ENCODE measurements at regions not wholly inside any gene's neighbourhood (a gene's known extent, or its start where the extent isn't known, plus 50 kb on each side); places are given as distances from the start of the nearest gene placed in this dataset.
"Not testable (repeated sequence)": the region's sequence is repeated elsewhere in the genome, so short reads cannot be mapped to it uniquely, and the experiment has no call there.

DNA sequence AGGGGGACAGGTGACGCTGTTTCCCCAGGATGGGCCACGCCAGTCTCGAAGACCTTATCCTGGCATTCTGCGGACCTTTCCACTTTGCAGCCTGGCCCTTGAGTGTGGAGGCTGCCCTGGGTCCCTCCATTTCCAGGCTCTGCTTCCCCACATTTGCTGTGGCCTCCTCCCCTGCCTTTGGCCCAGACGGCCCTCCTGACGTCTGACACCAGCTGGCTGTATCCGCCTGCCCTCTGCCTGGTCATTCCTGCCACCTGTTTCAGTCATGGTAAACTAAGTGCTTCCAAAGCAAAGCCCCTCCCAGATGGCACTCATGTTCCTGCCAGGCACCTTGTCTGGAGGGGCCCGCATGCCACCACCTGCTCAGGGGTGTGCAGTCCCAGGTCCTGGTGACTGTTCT lies 95.1 kb downstream of the ASB1 start:
- DNase-seq, result no peak

DNA sequence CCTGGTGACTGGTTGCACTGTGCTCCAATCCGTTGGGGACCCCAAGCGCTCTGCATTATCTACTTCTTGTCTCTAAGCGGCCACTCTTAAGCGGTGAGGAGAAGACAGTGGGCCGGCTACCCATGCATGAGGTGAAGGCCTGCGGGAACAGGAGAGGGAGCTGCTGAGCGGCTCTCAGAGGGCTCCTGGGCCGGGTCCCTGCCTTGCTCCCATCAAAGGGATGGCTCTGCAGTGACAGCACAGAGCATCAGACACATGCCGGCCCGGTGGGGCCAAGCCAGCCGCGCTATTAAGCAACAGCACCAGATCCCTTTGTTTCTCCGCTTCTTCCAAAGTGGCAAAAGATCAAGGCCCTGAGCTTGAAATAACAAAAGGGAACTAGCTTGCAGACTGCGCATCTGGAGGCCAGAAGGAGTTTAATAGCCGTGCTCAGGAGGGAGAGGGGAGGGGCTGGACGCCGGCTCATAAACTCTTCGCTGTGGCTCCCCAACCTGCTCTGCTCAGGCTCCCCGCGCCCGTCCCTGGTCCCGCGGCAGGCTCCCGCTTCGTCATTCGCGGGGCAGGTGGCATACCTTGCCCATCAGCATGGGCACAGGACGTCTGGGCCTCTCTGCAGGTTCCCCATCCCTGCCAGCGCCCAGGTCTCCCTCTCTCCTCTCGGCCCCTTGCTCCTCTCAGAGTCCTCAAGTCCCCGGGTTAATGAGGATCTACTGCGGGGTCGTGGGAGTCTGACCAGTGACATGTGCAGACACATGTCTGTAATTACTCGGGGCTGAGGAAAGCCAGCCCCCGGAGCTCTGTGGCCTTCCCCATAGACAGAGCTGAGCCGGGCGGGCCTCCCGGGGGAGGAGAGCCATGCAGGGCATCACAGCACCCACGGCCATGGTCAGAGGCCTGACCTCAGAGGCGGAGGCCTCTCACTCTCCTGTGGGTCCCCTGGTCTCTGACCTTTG lies 96.7 kb downstream of the ASB1 start:
- DNase-seq, result no peak

DNA sequence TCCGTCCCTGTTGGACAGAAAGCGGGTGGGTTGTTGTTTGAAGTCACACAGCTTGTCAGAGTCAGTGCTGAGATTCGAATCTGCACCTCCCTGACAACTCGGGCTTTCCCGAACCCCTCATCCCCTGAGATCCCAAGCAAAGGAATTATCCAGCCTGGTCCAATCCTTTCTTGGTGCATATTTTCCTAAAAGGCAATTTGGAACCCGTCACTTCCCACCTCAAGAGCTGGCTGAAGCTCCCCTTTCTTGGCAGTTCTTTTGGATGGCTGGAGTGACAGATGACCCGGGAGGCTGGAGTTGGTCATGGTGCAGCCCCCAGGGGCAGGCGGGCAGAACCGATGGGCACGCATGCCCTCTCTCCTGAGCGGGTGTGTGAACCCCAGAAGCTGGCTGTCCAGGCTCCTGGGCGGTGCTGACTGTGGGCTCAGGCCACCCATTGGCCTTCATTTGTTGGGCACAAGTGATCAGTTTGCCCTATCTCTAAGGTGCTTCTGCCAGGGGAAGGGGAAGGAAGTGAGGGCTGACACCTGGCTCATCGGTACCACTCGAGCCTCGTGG lies 97.8 kb downstream of the ASB1 start:
- DNase-seq, result no peak

DNA sequence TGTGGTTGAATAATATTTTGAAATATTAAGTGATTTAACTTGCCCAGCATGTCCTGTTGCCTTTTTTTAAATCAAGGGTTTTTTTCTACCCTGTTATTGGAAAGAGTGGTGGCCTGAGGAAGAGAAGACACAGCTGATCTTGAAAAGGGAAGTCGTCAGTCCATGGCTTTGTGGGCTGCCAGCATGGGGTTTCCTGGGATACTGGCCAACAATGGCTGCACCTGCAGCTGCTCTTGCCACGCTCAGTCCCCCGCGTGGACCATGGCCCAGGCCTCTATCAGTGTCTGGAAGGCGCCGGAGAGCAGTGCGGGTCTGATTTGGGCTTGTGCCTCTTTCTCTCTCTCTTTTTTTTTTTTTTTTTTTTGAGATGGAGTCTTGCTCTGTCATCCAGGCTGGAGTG lies 99.3 kb downstream of the ASB1 start:
- no peak for DNase-seq

DNA sequence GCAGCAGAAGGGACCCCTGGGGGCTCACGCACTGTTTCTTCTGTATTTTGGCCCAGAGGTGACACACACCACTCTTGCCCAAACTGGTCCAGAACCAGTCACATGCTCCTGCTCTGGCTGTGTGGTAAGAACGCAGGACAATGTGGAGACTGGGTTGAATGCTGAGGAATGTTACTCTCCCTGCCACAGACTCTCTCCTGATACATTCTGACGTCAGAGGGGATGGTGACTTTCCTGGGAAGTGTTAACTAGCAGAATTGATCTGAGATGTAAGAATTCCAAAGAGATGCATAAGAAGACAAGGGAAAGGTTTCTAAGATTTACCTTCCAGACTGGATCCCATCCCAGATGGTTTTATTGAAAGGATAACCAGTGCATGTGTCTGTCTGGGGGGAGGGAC lies 100.8 kb downstream of the ASB1 start:
- no peak for DNase-seq

DNA sequence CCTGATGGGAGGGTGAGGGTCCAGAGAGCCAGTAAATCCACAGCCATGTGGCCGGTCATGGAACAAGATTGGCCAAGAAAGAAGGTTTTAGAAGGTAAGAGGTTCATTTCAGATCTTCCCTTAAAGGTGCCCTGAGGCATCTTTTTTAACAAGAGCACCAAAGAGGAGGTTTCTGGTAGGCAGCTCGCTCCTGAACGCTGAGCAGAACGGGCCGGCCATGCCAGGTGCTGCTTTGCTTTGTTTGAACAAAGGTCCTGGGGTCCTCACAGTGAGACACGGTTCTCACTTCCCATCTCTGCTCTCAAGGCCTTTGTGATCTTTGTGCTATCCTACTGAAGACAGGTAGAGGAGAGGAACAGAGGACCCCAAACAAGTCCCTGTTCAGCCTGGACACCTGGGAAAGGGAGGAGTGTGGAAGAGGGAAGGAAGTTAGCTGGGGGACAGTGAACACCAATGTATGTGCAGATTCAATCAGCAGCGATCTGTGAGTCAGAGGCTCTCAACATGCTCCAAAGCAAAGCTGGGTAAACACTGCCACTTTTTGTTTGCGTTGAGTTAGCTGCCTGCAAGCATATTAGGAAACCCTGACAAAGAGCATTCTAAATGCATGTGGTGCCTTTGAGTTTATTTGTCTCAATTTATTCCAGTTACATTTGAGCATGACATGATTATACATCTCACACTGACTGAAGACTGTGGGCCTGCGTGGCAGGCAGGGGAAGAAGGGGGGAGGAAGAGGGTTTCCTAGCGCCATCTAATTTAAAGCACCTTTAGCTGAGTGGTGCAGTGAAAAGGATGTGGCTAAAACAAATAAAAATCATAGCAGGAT lies 102.4 kb downstream of the ASB1 start:
- no peak for DNase-seq

DNA sequence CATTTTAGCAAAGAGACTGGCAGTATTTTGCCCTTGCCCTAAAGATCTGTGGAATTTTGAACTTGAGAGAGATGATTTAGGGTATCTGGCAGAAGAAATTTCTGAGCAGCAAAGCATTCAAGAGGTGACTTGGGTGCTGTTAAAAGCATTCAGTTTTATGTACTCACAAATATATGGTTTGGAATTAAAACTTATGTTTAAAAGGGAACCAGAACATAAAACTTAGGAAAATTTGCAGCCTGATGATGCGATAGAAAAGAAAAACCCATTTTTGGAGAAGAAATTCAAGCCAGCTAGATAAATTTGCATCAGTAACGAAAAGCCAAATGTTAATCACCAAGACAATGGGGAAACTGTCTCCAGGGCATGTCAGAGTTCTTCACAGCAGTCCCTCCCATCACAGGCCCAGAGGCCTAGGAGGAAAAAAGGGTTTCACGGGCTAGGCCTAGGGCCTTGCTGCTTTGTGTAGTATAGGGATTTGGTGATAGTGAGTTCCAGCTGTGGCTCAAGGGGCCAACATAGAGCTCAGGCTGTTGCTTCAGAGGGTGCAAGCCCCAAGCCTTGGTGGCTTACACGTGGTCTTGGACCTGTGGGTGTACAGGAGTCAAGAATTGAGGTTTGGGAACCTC lies 104.4 kb downstream of the ASB1 start:
- DNase-seq, result not testable (repeated sequence)

DNA sequence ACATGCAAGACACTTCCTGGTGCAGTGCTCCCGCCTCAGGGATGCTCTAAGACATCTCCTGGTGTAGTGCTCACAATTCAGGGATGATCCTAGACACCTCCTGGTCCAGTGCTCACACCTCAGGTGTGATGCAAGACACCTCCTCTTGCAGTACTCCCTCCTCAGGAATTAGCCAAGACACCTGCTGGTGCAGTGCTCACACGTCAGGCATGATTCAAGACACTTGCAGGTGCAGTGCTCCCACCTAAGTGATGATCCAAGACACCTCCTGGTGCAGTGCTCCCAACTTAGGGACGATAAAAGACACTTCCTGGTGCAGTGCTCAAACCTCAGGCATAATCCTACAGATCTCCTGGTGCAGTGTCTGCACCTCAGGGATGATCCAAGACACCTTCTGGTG lies 117.0 kb downstream of the ASB1 start:
- DNase-seq, result not testable (repeated sequence)

DNA sequence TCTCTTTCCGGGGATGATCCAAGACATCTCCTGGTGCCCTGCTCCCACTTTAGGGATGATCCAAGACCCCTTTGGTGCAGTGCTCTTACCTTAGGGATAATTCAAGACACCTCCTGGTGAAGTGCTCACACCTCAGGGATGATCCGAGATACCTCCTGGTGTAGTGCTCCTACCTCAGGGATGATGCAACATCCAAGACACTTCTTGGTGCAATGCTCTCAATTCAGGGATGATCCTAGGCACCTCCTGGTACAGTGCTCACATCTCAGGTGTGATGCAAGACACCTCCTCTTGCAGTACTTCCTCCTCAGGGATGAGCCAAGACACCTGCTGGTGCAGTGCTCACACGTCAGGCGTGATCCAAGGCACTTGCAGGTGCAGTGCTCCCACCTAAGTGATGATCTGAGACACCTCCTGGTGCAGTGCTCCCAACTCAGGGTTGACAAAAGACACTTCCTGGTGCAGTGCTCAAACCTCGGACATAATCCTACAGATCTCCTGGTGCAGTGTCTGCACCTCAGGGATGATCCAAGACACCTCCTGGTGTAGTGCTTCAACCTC lies 122.3 kb downstream of the ASB1 start:
- DNase-seq, result no peak

DNA sequence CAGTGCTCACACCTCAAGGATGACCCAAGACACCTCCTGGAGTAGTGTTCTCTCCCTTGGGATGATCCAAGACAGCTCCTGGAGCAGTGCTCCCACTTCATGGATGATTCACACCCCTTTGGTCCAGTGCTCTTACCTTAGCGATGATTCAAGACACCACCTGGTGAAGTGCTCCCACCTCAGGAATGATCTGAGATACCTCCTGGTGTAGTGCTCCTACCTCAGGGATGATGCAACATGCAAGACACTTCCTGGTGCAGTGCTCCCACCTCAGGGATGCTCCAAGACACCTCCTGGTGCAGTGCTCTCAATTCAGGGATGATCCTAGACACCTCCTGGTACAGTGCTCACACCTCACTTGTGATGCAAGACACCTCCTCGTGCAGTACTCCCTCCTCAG lies 123.1 kb downstream of the ASB1 start:
- no peak for DNase-seq

DNA sequence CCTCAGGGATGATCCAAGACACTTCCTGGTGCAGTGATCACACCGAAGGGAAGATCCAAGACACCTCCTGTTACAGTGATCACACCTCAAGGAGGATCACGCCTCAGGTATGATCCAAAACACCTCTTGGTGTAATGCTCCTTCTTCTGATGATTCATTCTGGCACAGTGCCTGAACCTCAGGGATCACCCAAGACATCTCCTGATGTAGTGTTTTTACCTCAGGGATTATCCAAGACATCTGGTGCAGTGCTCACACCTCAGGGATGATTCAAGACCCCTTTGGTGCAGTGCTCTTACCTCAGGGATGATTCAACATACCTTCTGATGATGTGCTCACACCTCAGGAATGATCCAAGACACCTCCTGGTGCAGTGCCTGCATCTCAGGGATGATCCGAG lies 124.4 kb downstream of the ASB1 start:
- no peak for DNase-seq

DNA sequence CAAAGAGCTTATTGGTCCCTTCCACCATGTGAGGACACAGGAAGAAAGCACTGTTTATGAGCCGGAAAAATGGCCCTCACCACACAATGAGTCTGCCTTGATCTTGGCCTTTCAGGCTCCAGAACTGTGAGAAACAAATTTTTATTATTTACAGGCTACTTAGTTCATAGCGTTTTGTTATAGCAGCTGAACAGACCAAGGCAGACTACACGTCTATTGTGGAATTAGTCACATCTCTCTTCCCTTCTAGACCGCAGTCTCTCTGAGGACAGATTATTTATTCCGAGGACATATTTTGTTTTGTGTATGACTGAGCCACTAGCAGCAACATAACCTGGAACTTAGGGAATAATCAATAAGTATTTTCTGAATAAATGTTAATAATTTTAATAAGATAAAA lies 125.5 kb downstream of the ASB1 start:
- no peak for DNase-seq

DNA sequence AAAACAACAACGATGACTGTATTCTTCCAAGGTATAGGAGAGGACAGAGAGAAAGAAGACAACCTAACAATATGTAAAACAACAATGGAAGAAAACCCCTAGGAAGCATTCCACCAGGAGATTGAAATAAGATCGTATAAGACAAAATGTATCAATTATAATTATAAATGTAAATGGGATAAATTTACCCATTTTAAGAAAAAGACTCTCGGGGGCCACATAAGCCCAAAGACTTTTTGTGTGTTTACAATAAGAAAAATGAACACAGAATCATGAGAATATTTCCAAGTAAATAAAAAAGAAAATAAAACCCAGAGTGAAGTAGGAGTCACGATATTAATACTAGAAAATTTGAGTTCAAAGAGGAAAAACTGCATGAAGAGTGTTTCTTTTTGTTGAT lies 126.4 kb downstream of the ASB1 start:
- no peak for DNase-seq

DNA sequence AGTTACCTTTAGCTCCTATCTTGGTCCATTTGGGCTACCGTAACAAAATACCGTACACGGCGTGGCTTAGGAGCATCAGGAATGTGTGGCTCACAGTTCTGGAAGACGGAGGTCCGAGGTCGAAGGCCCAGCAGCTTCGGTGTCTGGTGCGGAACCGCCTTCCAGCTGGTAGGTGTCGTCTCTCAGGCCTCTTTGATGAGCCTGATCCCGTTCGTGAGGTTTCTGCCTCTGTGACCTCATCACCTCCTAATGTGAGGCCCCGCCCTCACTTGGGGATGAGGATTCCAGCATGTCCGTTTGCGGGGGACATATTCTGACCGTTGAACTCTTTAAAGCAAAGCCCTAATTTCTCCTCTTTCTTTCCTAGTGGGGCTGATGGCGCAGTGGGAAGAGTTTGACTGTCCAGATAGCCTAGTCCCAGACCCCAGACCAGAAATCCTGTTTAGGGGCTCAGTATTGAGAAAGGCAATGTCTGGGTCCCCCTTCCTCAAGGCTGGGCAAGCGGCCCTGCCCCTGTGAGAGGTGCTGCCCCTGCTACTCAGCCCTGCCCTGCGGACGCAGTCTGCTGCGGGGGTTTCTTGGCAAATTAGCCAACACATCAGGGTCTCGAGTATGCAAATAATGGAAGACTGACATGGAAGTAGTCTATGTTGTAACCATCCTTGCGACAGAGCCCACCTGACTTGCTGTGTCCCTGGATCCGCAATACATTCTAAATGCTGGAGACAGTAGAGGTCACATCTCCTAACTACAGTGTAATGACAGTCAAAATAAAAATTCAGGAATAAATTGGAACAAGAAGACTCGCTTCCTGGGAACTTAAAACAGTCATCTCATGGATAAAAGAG lies 128.0 kb downstream of the ASB1 start:
- DNase-seq, result no peak

DNA sequence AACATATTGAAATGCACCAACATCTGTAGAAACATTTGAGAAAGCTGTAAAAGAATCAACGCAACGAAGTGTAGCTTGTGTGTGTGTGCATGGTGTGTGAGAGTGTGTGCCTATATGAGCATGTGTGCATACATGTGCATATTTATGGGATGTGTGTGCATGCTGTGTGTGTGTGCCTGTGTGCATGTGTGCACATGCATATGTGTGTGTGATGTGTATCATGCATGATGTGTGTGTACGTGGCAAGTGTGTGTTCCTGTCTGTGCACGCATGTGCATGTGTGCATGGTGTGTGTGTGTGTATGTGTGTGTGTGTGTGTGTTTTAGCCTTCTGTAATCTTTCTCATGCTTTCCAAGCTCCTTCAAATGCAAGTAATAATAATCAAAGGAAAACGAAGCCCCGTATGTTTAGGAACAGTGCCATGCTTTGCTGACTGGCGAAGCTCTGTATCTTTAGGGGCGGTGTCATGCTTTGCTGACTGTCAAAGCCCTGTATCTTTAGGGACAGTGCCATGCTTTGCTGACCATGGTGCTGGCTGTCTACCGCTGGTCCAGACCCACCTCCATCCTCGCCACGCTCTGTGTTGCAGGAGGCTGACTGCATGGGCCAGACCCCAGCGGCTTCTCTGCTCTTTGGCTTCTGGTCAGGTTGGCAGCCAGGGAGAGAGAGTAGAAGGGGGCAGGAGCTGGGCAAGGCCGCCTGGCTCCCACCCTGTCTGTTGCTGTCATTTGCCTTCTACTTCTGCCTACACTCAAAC lies 129.2 kb downstream of the ASB1 start:
- no peak for DNase-seq

DNA sequence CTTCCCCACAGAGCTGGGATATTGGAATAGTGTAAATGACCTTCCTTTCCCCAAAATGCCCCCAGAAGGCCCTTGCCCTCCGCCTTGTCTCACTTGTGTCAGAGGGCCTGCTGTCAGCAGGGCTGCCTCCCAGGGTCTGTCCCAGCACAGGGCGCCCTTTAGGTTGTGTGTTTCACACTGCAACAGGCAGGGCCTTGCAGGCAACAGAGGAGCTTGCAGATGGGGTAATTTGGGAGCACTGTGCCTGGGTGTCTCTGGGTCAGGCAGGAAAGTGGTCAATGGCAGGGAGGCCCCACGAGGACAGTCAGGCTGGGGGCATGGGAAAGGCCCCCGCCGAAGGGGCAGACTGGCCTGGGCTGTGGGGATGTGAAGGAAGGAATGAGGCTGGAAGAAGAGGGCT lies 130.7 kb downstream of the ASB1 start:
- DNase-seq, result no peak

DNA sequence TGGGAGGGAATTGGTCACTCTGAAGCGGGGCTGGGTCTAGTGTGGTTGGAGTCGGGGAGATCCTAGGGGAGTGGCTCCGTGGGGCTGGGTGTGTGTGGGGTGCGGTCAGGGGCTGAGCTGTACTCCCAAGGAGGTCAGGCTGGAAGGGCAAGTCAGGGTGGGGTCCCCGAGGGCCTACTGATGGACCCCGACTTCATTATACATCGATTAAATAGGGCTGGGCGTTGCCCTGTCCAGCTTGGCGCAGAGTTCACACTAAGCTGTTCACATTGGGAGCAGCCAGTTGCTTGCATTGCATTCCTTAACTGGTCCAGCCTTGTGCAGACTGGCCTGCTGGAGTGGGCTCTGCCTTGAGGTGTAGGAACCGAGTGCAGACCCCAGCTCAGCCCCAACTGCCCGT lies 131.2 kb downstream of the ASB1 start:
- DNase-seq, result no peak

DNA sequence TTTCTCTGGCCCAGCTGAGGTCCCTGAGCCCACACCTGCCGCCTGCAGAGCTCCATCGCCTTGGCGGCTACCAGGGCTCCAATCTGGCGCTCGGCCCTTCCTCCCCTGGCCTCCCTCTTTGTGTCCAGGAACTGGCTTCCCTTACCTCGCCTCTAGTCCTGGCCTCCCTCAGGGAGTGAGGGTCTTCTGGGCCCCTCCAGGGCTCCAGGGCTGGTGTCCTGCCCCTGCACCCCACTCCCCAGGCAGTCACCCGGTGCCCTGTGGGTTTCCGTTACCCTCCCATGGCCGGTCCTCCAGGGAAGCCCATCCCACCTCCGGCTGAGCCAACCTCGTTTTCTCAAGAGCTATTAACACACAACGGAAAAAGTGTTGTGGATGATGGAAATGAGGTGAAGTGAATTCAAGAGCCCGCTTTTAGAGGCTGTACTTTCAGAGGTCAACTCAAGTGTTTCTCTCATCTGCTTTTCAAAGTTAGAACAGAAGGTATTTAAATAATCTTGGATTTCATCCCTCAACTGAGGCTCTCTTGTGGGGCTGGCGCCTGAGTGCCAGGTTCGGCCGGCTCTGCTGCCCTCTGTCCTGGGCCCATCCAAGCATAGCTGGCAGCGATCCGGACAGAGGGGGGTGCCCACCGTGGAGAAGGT lies 131.9 kb downstream of the ASB1 start:
- no peak for DNase-seq

DNA sequence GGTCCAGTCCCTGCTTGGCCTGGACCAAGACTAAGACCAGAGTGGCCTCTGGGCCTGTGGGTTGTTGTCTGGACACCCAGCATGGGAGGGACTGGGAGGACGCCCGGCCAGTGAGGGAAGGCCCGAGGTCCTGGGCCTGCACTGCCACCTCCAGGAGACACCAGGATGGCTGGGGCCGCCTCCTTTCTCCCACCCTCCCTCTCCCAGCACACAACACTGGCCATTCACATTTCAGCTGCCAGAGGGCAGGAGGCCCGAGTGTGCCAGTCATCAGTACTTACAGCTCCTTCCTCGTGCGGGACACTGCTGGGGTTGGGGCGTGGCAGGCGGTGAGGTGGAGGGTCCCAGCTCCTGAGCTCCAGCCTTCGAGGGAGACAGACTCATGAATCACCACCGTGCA lies 133.5 kb downstream of the ASB1 start:
- no peak for DNase-seq

DNA sequence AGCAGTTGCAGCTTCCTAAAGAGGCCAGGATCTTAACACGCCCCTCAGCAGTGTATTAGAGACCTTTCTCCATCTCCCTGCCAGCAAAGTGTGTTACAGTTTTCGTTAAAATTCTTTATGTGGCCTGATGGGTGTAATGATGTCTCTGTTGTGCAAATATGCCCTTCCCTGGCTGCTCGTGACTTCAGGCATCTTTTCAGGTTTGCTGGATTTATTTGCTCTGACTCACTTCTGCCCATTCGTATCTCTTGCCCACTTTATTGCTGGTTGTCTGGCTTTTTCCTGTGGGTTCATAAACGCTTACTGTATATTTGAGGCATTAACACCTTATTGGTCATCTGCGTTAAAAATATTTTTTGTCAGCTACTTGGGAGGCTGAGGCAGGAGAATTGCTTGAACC lies 134.5 kb downstream of the ASB1 start:
- no peak for DNase-seq

DNA sequence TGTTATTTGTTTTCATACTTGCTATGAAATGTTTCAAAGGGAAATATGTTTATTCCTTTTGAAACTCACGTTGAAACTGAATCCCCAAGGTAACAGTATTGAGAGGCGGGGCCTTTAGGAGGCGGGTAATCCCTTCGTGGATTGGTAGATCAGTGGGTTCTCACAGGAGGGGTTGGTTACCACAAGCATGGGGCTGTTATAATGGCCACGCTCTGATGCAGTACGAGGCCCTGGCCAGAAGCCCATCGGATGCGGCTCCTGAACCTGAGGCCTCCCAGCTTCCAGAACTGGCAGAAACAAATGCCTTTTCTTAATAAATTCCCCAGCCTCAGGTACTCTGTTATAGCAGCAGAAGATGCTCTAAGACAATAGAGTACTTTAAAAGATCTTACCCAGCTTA lies 135.7 kb downstream of the ASB1 start:
- no peak for DNase-seq
